ENCODE measurements at regions not wholly inside any gene's neighbourhood (a gene's known extent, or its start where the extent isn't known, plus 50 kb on each side); places are given as distances from the start of the nearest gene placed in this dataset.

DNA sequence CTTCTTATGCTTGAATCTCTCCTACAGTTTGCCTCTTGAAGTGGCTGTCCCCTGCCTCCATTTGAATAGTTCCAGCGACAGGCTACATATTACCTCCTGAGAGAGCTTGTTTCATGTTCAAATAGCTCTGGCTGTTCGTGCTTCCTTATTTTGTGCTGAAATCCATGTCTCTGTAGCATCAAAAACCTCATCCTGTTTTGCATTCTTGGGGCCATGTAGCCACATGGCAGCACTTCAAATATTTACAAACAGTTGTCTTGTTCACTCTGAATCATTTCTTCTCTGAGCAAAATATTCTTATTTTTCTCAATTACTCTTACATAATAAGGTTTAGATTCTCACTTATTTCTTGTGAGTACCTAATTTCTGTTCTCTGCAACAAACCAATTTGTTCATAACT is 1243.1 kb upstream of the NXPH2 start:
- H3K4me3 ChIP-seq (ENCODE audit: low read length) = no peak overlapping the region
- H3K79me2 ChIP-seq (replicated peaks; ENCODE audit: insufficient read depth, low read length) = no peaks in the 10 kb centered on the region
- H3K27me3 ChIP-seq (ENCODE audit: insufficient read depth, low read depth, low read length) = no peaks in the 10 kb centered on the region
- H3K4me2 ChIP-seq (ENCODE audit: low read length) = no peak overlapping the region
- H3K9me3 ChIP-seq (ENCODE audit: low read length) = no peaks in the 10 kb centered on the region
- no peaks in the 10 kb centered on the region for H4K20me1 ChIP-seq (ENCODE audit: insufficient read depth)
- TF ChIP-seq EZH2 (IDR thresholded peaks at IDR 0.05; ENCODE audit: borderline replicate concordance, insufficient read depth, low read length, poor library complexity, severe bottlenecking) = no peak
- TF ChIP-seq, protein P1, sequence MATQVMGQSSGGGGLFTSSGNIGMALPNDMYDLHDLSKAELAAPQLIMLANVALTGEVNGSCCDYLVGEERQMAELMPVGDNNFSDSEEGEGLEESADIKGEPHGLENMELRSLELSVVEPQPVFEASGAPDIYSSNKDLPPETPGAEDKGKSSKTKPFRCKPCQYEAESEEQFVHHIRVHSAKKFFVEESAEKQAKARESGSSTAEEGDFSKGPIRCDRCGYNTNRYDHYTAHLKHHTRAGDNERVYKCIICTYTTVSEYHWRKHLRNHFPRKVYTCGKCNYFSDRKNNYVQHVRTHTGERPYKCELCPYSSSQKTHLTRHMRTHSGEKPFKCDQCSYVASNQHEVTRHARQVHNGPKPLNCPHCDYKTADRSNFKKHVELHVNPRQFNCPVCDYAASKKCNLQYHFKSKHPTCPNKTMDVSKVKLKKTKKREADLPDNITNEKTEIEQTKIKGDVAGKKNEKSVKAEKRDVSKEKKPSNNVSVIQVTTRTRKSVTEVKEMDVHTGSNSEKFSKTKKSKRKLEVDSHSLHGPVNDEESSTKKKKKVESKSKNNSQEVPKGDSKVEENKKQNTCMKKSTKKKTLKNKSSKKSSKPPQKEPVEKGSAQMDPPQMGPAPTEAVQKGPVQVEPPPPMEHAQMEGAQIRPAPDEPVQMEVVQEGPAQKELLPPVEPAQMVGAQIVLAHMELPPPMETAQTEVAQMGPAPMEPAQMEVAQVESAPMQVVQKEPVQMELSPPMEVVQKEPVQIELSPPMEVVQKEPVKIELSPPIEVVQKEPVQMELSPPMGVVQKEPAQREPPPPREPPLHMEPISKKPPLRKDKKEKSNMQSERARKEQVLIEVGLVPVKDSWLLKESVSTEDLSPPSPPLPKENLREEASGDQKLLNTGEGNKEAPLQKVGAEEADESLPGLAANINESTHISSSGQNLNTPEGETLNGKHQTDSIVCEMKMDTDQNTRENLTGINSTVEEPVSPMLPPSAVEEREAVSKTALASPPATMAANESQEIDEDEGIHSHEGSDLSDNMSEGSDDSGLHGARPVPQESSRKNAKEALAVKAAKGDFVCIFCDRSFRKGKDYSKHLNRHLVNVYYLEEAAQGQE (IDR thresholded peaks at IDR 0.05; ENCODE audit: borderline replicate concordance) = no peak
- TF ChIP-seq SMC3 (conservative IDR thresholded peaks at IDR 0.05; ENCODE audit: poor library complexity) = no peak
- H3F3A ChIP-seq (ENCODE audit: insufficient read depth, low read length, poor library complexity, severe bottlenecking) = no peaks in the 10 kb centered on the region
- H2AFZ ChIP-seq (ENCODE audit: low read depth, low read length) = no peak overlapping the region
- no peak overlapping the region for H3K27ac ChIP-seq (ENCODE audit: low read length)
- H3K9me2 ChIP-seq (ENCODE audit: insufficient read depth, low read length) = no peaks in the 10 kb centered on the region
- H3K36me3 ChIP-seq (ENCODE audit: insufficient read depth, low read length) = no peaks in the 10 kb centered on the region
- no peak overlapping the region for H3K9ac ChIP-seq (ENCODE audit: low read length)

DNA sequence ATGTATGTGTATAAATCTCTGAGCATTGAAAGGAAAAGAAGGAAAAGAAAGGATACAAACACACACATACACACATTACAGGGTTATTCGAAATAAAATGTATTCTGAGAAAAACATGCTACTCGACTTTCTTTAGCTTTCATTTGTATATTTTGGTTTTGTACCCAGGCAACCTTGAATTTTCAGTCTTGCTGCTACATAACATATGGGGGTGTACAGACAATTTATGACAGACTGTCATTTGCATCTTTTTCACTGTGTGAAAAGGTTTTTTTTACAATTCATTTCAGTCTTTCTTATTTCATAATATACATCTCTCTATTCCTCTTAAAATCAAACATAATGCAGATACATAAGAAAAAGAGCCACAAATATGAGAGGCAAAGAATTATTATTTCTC is 1238.4 kb upstream of the NXPH2 start:
- no peaks in the 10 kb centered on the region for H3K36me3 ChIP-seq (ENCODE audit: insufficient read depth, low read length)
- no peak overlapping the region for H3K4me3 ChIP-seq (ENCODE audit: low read length)
- no peak overlapping the region for H3K9ac ChIP-seq (ENCODE audit: low read length)
- H3K27ac ChIP-seq (ENCODE audit: low read length) = no peak overlapping the region
- no peaks in the 10 kb centered on the region for H3K79me2 ChIP-seq (replicated peaks; ENCODE audit: insufficient read depth, low read length)
- no peaks in the 10 kb centered on the region for H3K9me3 ChIP-seq (ENCODE audit: low read length)
- H2AFZ ChIP-seq (ENCODE audit: low read depth, low read length) = no peak overlapping the region
- H3K4me2 ChIP-seq (ENCODE audit: low read length) = no peak overlapping the region
- H3K27me3 ChIP-seq (ENCODE audit: insufficient read depth, low read depth, low read length) = no peaks in the 10 kb centered on the region
- no peaks in the 10 kb centered on the region for H4K20me1 ChIP-seq (ENCODE audit: insufficient read depth)
- H3K9me2 ChIP-seq (ENCODE audit: insufficient read depth, low read length) = no peaks in the 10 kb centered on the region
- no peaks in the 10 kb centered on the region for H3F3A ChIP-seq (ENCODE audit: insufficient read depth, low read length, poor library complexity, severe bottlenecking)
- TF ChIP-seq SMC3 (conservative IDR thresholded peaks at IDR 0.05; ENCODE audit: poor library complexity) (no peak), EZH2 (IDR thresholded peaks at IDR 0.05; ENCODE audit: borderline replicate concordance, insufficient read depth, low read length, poor library complexity, severe bottlenecking) (no peak), RAD21 (conservative IDR thresholded peaks at IDR 0.05) (no peak), MXI1 (conservative IDR thresholded peaks at IDR 0.05; ENCODE audit: poor library complexity, severe bottlenecking) (no peak), EP300 (conservative IDR thresholded peaks at IDR 0.05; ENCODE audit: poor library complexity, severe bottlenecking) (no peak), POLR2AphosphoS5 (IDR thresholded peaks at IDR 0.05) (no peak), TAF1 (IDR thresholded peaks at IDR 0.05; ENCODE audit: low read depth) (no peak)
- TF ChIP-seq, protein P1 (IDR thresholded peaks at IDR 0.05; ENCODE audit: borderline replicate concordance) = no peak
- TF ChIP-seq, protein P2, sequence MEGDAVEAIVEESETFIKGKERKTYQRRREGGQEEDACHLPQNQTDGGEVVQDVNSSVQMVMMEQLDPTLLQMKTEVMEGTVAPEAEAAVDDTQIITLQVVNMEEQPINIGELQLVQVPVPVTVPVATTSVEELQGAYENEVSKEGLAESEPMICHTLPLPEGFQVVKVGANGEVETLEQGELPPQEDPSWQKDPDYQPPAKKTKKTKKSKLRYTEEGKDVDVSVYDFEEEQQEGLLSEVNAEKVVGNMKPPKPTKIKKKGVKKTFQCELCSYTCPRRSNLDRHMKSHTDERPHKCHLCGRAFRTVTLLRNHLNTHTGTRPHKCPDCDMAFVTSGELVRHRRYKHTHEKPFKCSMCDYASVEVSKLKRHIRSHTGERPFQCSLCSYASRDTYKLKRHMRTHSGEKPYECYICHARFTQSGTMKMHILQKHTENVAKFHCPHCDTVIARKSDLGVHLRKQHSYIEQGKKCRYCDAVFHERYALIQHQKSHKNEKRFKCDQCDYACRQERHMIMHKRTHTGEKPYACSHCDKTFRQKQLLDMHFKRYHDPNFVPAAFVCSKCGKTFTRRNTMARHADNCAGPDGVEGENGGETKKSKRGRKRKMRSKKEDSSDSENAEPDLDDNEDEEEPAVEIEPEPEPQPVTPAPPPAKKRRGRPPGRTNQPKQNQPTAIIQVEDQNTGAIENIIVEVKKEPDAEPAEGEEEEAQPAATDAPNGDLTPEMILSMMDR (IDR thresholded peaks at IDR 0.05; ENCODE audit: poor library complexity, severe bottlenecking) = no peak
